K562 (cell line): ENCODE measurements at regions not wholly inside any gene's neighbourhood (a gene's known extent, or its start where the extent isn't known, plus 50 kb on each side); places are given as distances from the start of the nearest gene placed in this dataset.

Experiments
- ATAC-seq: fragments of 200-7000 bp; cut with Tn5 transposase; 3 replicates; pipeline ENCODE4 v1.9.1; 2020; ENCODE audit warnings: moderate library complexity
- BruUV-seq: library from RNA; stranded (reverse); fragments of 400-500 nt; replicated peaks from 2 replicates; lab custom pipeline; 2021; lab: Mats Ljungman, UMichigan
- CTCF ChIA-PET: fragments of 300-600 bp; formaldehyde crosslinking; extraction: SDS; loops from one replicate; lab custom pipeline; 2021; ENCODE audit warnings: low intra/inter-chr PET ratio; lab: Yijun Ruan, JAX
- POLR2A ChIA-PET: fragments of 300-600, 350-650 bp; sonication (Branson Sonifier 250); formaldehyde crosslinking; extraction: SDS; loops from one replicate; lab custom pipeline; 2021; ENCODE audit warnings: antibody characterized with exemption, inconsistent platforms; lab: Yijun Ruan, JAX
- DNase-seq, 4 experiments: peaks; one replicate each; pipeline versions ENCODE4 v3.0.0 to v3.0.0-alpha.2; 2011 to 2018; ENCODE audit warnings: low spot score in 3 of 4, mixed read lengths in 3 of 4; ENCODE audit errors: extremely low read depth in 1 of 4
- FAIRE-seq: peaks from 2 replicates; lab custom pipeline; 2011; peaks lifted over from hg19 to GRCh38; lab: Jason Lieb, UNC
- H2AFZ ChIP-seq: 2 replicates; pipeline ENCODE4 v1.6.0; 2011; ENCODE audit warnings: low read depth, low read length, control low read depth, inconsistent platforms
- H3K27ac ChIP-seq: fragments of 200-600 bp; 3 replicates; pipeline ENCODE4 v1.8.0; 2011; ENCODE audit warnings: low read depth, mild to moderate bottlenecking, control low read depth, inconsistent platforms, low read length, moderate library complexity, mixed read lengths; ENCODE audit errors: extremely low read depth
- H3K27me3 ChIP-seq, 2 experiments: fragments of 300-600 bp in 1 of 2; 2 replicates in 1 of 2; 3 replicates in 1 of 2; pipeline versions ENCODE4 v1.6.0 to v1.8.0; 2011; ENCODE audit warnings: inconsistent platforms in 2 of 2, low read length in 2 of 2, mild to moderate bottlenecking in 1 of 2, mixed read lengths in 1 of 2, moderate library complexity in 1 of 2; ENCODE audit not compliant: control insufficient read depth in 2 of 2, insufficient read depth in 2 of 2
- H3K36me3 ChIP-seq: fragments of 300-600 bp; 3 replicates; pipeline ENCODE4 v1.8.0; 2011; ENCODE audit warnings: mild to moderate bottlenecking, low read length, inconsistent platforms; ENCODE audit not compliant: control insufficient read depth, insufficient read depth
- H3K4me1 ChIP-seq, 2 experiments: fragments of 200-600 bp in 1 of 2; replicated peaks in 1 of 2; 2 replicates in 1 of 2; 3 replicates in 1 of 2; pipeline versions ENCODE4 v1.5.1 to v1.8.0; 2011; ENCODE audit warnings: inconsistent platforms in 2 of 2, low read length in 2 of 2, mild to moderate bottlenecking in 1 of 2, mixed read lengths in 1 of 2, moderate library complexity in 1 of 2; ENCODE audit not compliant: control insufficient read depth in 2 of 2, insufficient read depth in 2 of 2
- H3K4me2 ChIP-seq: 2 replicates; pipeline ENCODE4 v1.6.1; 2011; ENCODE audit warnings: low read length, control low read depth, inconsistent platforms, mixed read lengths; ENCODE audit not compliant: insufficient read depth
- H3K4me3 ChIP-seq: fragments of 200-600 bp; sonication (generic), shearing (Covaris generic); 2 replicates; pipeline ENCODE4 v1.5.1; 2016; ENCODE audit warnings: control low read depth, inconsistent platforms
- H3K79me2 ChIP-seq: fragments of 200-600 bp; 3 replicates; pipeline ENCODE4 v1.8.0; 2011; ENCODE audit warnings: low read length, inconsistent platforms; ENCODE audit not compliant: control insufficient read depth, insufficient read depth
- H3K9ac ChIP-seq, 2 experiments: 2 replicates each; pipeline versions ENCODE4 v1.6.0 to v1.6.1; 2011; ENCODE audit warnings: low read depth in 2 of 2, low read length in 2 of 2, control low read depth in 1 of 2, inconsistent platforms in 1 of 2, mild to moderate bottlenecking in 1 of 2, mixed read lengths in 1 of 2; ENCODE audit not compliant: insufficient read depth in 1 of 2
- H3K9me1 ChIP-seq: one replicate; pipeline ENCODE4 v1.6.0; 2011; ENCODE audit warnings: inconsistent platforms, mild to moderate bottlenecking, low read length, moderate library complexity; ENCODE audit not compliant: control insufficient read depth, insufficient read depth
- H3K9me3 ChIP-seq: replicated peaks from 2 replicates; pipeline ENCODE4 v1.5.1; 2011; ENCODE audit warnings: low read depth, low read length, inconsistent platforms; ENCODE audit not compliant: control insufficient read depth, insufficient read depth
- H4K20me1 ChIP-seq: replicated peaks from 2 replicates; pipeline ENCODE4 v1.6.1; 2011; ENCODE audit warnings: low read length, inconsistent platforms, mixed read lengths; ENCODE audit not compliant: control insufficient read depth, insufficient read depth
- BDP1 ChIP-seq: IDR thresholded peaks from 3 replicates; pipeline ENCODE4 v1.6.1; 2011; ENCODE audit not compliant: insufficient read length, insufficient read depth
- CBFA2T2 ChIP-seq: fragments of 450-650 bp; conservative IDR thresholded peaks from 2 replicates; pipeline ENCODE4 v1.6.1; 2017; ENCODE audit warnings: mild to moderate bottlenecking
- ELF1 ChIP-seq: fragments of 200-800 bp; sonication (Bioruptor generic); IDR thresholded peaks from 2 replicates; pipeline ENCODE4 v1.6.1; 2016; ENCODE audit warnings: missing genetic modification characterization, missing compliant biosample characterization
- ELK3 ChIP-seq: fragments of 450-650 bp; formaldehyde crosslinking; IDR thresholded peaks from 2 replicates; pipeline ENCODE4 v1.4.0; 2020; ENCODE audit warnings: mild to moderate bottlenecking
- FUS ChIP-seq: fragments of 200-400 bp; formaldehyde crosslinking; optimal IDR thresholded peaks from 2 replicates; pipeline ENCODE3; 2017; ENCODE audit warnings: low read depth, low read length
- HDGF ChIP-seq: fragments of 450-650 bp; IDR thresholded peaks from 2 replicates; pipeline ENCODE4 v1.6.1; 2016
- HMG20A ChIP-seq: fragments of 450-650 bp; formaldehyde crosslinking; conservative IDR thresholded peaks from 2 replicates; pipeline ENCODE4 v1.4.0; 2020; ENCODE audit warnings: mild to moderate bottlenecking, mixed read lengths
- LARP7 ChIP-seq: fragments of 450-650 bp; IDR thresholded peaks from 2 replicates; pipeline ENCODE4 v1.6.1; 2016
- NBN ChIP-seq: fragments of 450-650 bp; IDR thresholded peaks from 2 replicates; pipeline ENCODE4 v1.6.1; 2016; ENCODE audit warnings: low read depth, mild to moderate bottlenecking
- OTX1 ChIP-seq: fragments of 450-650 bp; formaldehyde crosslinking; IDR thresholded peaks from 2 replicates; pipeline ENCODE4 v1.4.0; 2022; ENCODE audit warnings: mild to moderate bottlenecking
- POLR2B ChIP-seq: fragments of 450-650 bp; IDR thresholded peaks from 2 replicates; pipeline ENCODE4 v1.6.1; 2018; ENCODE audit warnings: low read depth; ENCODE audit not compliant: partially characterized antibody
- ZBTB9 ChIP-seq: fragments of 450-650 bp; formaldehyde crosslinking; IDR thresholded peaks from 2 replicates; pipeline ENCODE4 v1.4.0; 2020; ENCODE audit warnings: mild to moderate bottlenecking, moderate library complexity
- ZNF146 ChIP-seq: IDR thresholded peaks from one replicate; pipeline ENCODE4 v1.6.1; 2018; ENCODE audit warnings: missing compliant biosample characterization; ENCODE audit not compliant: unreplicated experiment
- ZNF507 ChIP-seq: conservative IDR thresholded peaks from 2 replicates; pipeline ENCODE4 v1.6.1; 2017; ENCODE audit warnings: missing genetic modification characterization, missing compliant biosample characterization
- ZNF668 ChIP-seq: fragments of 250-450 bp; sonication (Bioruptor Pico); IDR thresholded peaks from 2 replicates; pipeline ENCODE4 v1.8.0; 2022; ENCODE audit warnings: mild to moderate bottlenecking, inconsistent platforms
- ZNF76 ChIP-seq: fragments of 250-450 bp; sonication (Bioruptor Pico); IDR thresholded peaks from 2 replicates; pipeline ENCODE4 v1.4.0; 2020; ENCODE audit warnings: mild to moderate bottlenecking, moderate library complexity, borderline replicate concordance
- WGBS: fragments of 100-300 bp; shearing (Covaris generic); methylation state at CpG from one replicate; pipeline ENCODE4 v1.1.6; 2016; ENCODE audit warnings: low coverage, mixed read lengths; ENCODE audit not compliant: insufficient coverage; ENCODE audit errors: missing lambda C conversion rate; 5-methylcytosine and 5-hydroxymethylcytosine counted together
- in situ Hi-C: fragments of 300-500 bp; cut with MboI; formaldehyde crosslinking; loops from 4 replicates; pipeline ENCODE4 v1.15.0; 2018; ENCODE audit warnings: inconsistent platforms, mixed read lengths
- intact Hi-C: fragments of 100-400 bp; cut with micrococcal nuclease; formaldehyde crosslinking; loops from 2 replicates; pipeline ENCODE4 v1.14.2; 2022
- TF ChIP-seq, protein P1 (sequence below): fragments of 250-450 bp; sonication (Bioruptor Pico); IDR thresholded peaks from 2 replicates; pipeline ENCODE4 v1.8.0; 2021; ENCODE audit warnings: moderate library complexity, mild to moderate bottlenecking, inconsistent platforms

DNA sequence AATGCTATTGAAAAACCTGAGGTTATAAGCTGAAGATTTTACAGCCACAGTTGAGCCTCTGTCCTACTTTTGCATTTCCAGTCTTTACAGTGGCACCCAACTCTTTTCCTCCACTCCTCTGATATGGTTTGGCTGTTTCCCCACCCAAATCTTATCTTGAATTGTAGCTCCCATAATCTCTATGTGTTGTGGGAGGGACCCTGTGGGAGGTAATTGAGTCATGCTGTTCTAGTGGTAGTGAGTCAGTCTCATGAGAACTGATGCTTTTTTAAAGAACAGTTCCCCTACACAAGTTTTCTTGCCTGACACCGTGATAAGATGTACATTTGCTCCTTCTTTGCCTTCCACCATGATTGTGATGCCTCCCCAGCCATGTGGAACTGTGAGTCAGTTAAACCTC, 646.1 kb upstream of the SEMA6A start:
- POLR2A ChIA-PET = no interaction called here
- WGBS = 0% methylated on average over 1 of the region's 1 CpG
- no peak for TF ChIP-seq ZBTB9
- TF ChIP-seq POLR2B = no peak
- no peak for TF ChIP-seq CBFA2T2
- H3K9me3 ChIP-seq = no peaks in the 10 kb centered on the region
- intact Hi-C loops (no loop called here), in situ Hi-C loops (no loop called here)
- ATAC-seq (no peak), DNase-seq (no peak), FAIRE-seq (no peak)
- H3K36me3 ChIP-seq = no peaks in the 10 kb centered on the region
- no peak overlapping the region for H3K4me3 ChIP-seq
- no TSS peak for BruUV-seq
- H3K9ac ChIP-seq = no peak overlapping the region
- H3K4me1 ChIP-seq = no peaks in the 10 kb centered on the region
- H3K4me2 ChIP-seq = no peak overlapping the region
- no peaks in the 10 kb centered on the region for H4K20me1 ChIP-seq
- no peaks in the 10 kb centered on the region for H3K79me2 ChIP-seq
- no peak overlapping the region for H2AFZ ChIP-seq
- CTCF ChIA-PET = no interaction called here
- no peaks in the 10 kb centered on the region for H3K27me3 ChIP-seq
- no peak overlapping the region for H3K27ac ChIP-seq
- H3K9me1 ChIP-seq = no peaks in the 10 kb centered on the region

DNA sequence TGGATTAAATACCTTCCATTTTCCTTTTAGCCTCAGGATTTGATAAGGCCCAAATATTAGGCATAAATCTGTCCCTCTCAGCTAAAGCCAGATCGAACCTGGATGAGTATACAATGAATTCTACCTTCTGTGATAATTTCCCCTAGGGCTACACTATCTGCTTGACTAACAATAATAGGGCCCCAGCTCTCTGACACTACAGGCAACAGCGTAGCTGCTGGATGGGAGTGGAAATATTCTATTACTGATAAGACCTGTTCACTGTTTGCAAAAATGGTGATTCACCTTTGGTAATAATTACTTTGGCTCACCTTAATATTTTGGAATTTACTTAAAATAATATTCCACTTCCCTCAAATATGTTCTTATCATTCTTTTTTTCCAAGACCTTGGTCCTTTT, 644.2 kb upstream of the SEMA6A start:
- intact Hi-C loops = no loop called here
- Histone ChIP-seq H3K9me3 (no peaks in the 10 kb centered on the region), H3K36me3 (no peaks in the 10 kb centered on the region), H3K4me2 (no peak overlapping the region), H3K9ac (no peak overlapping the region), H3K9me1 (no peaks in the 10 kb centered on the region), H3K4me1 (no peaks in the 10 kb centered on the region), H3K4me3 (no peak overlapping the region), H3K79me2 (no peaks in the 10 kb centered on the region), H3K27ac (no peak overlapping the region), H4K20me1 (no peaks in the 10 kb centered on the region), H3K27me3 (no peaks in the 10 kb centered on the region), H2AFZ (no peak overlapping the region)
- FAIRE-seq = no peak
- BruUV-seq = no TSS peak
- ChIA-PET CTCF (no interaction called here), POLR2A (no interaction called here)
- 4% methylated on average over 2 of the region's 2 CpGs for WGBS
- in situ Hi-C loops = no loop called here
- ATAC-seq = no peak
- DNase-seq = no peak
- TF ChIP-seq FUS (no peak), HDGF (no peak), OTX1 (CRISPR knock-in tag) (no peak), ZNF507 (tag) (no peak), ELK3 (CRISPR knock-in tag) (no peak), HMG20A (CRISPR knock-in tag) (no peak), BDP1 (no peak), ZNF668 (CRISPR knock-in tag) (no peak), NBN (no peak), ELF1 (no peak), ZNF146 (CRISPR knock-in tag) (no peak), ZNF76 (CRISPR knock-in tag) (no peak), LARP7 (no peak)
- TF ChIP-seq, protein P1, sequence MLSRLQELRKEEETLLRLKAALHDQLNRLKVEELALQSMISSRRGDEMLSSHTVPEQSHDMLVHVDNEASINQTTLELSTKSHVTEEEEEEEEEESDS (CRISPR knock-in tag) = no peak
